Head of caudate nucleus (tissue), 42 donors: ENCODE measurements at regions not wholly inside any gene's neighbourhood (a gene's known extent, or its start where the extent isn't known, plus 50 kb on each side); places are given as distances from the start of the nearest gene placed in this dataset.
A peak's percentile ranks its signal among the peaks of the same experiment; 100 is the strongest.

Source experiments
- DNase-seq, 42 donors: peaks; one replicate each; pipeline versions ENCODE4 v3.0.0 to v3.0.0-alpha.2; 2020 to 2021; ENCODE audit warnings: mixed read lengths in 7 of 42
- intact Hi-C: fragments of 100-400 bp; cut with DNase I; formaldehyde crosslinking; loops from one replicate; pipeline ENCODE4 v1.15.0; 2022

GRCh38 chr1:38640371-38640770 lies 219.2 kb downstream of the RRAGC start:
- intact Hi-C loops: no loop called here
- DNase-seq: no peak

- intact Hi-C loops: no loop called here
- DNase-seq: no peak
Observed at GRCh38 chr1:38628241-38628640, 231.3 kb downstream of the RRAGC start.

- intact Hi-C loops: no loop called here
Observed at GRCh38 chr1:38625939-38626338, 233.6 kb downstream of the RRAGC start.

GRCh38 chr1:38624336-38625039 lies 235.1 kb downstream of the RRAGC start:
- intact Hi-C loops: no loop called here
- DNase-seq: peak in 1 of 42 donors; percentile 2

More at GRCh38 chr1:38625939-38626338, 233.6 kb downstream of the RRAGC start:
- no peak for DNase-seq

GRCh38 chr1:38623529-38623928 lies 236.0 kb downstream of the RRAGC start:
- intact Hi-C loops: no loop called here
- DNase-seq: no peak

- intact Hi-C loops: no loop called here
- DNase-seq: no peak
Observed at GRCh38 chr1:38622197-38622596, 237.4 kb downstream of the RRAGC start.

GRCh38 chr1:38616846-38617245 lies 242.7 kb downstream of the RRAGC start:
- intact Hi-C loops: no loop called here
- no peak for DNase-seq

GRCh38 chr1:38615680-38616079 lies 243.9 kb downstream of the RRAGC start:
- no peak for DNase-seq
- intact Hi-C loops: no loop called here

- intact Hi-C loops: no loop called here
- no peak for DNase-seq
Observed at GRCh38 chr1:38614861-38615260, 244.7 kb downstream of the RRAGC start.

- DNase-seq: peak in 22 of 42 donors; percentile 10 to 58 (median 34)
- intact Hi-C loops: no loop called here
Observed at GRCh38 chr1:38613996-38614395, 245.6 kb downstream of the RRAGC start.

GRCh38 chr1:38612951-38613350 lies 246.6 kb downstream of the RRAGC start:
- intact Hi-C loops: no loop called here
- DNase-seq: no peak

- intact Hi-C loops: no loop called here
- no peak for DNase-seq
Observed at GRCh38 chr1:38611664-38612211, 247.8 kb downstream of the RRAGC start.

GRCh38 chr1:38609166-38610025 lies 250.2 kb downstream of the RRAGC start:
- peak in 2 of 42 donors; percentile 16 to 27 for DNase-seq
- intact Hi-C loops: no loop called here

GRCh38 chr1:38608202-38608864 lies 251.2 kb downstream of the RRAGC start:
- DNase-seq: peak in 8 of 42 donors; percentile 18 to 61 (median 38)

GRCh38 chr1:38607526-38607925 lies 252.0 kb downstream of the RRAGC start:
- intact Hi-C loops: no loop called here
- DNase-seq: no peak

More at GRCh38 chr1:38608202-38608864, 251.2 kb downstream of the RRAGC start:
- intact Hi-C loops: no loop called here

- DNase-seq: no peak
- intact Hi-C loops: no loop called here
Observed at GRCh38 chr1:38605063-38605462, 254.5 kb downstream of the RRAGC start.

GRCh38 chr1:38603907-38604306 lies 255.7 kb downstream of the RRAGC start:
- DNase-seq: no peak
- intact Hi-C loops: no loop called here

GRCh38 chr1:38600905-38601304 lies 258.7 kb downstream of the RRAGC start:
- intact Hi-C loops: no loop called here
- DNase-seq: no peak

GRCh38 chr1:38600286-38600685 lies 259.3 kb downstream of the RRAGC start:
- DNase-seq: no peak
- intact Hi-C loops: no loop called here

- intact Hi-C loops: no loop called here
Observed at GRCh38 chr1:38598118-38598517, 261.5 kb downstream of the RRAGC start.

More at GRCh38 chr1:38598118-38598517, 261.5 kb downstream of the RRAGC start:
- no peak for DNase-seq
